Endothelial cell of umbilical vein (primary cell): ENCODE measurements at regions not wholly inside any gene's neighbourhood (a gene's known extent, or its start where the extent isn't known, plus 50 kb on each side); places are given as distances from the start of the nearest gene placed in this dataset.

ENCODE experiments used
- CTCF ChIP-seq, 2 donors: IDR thresholded peaks; 1 replicate in 1 of 2; 2 replicates in 1 of 2; pipeline ENCODE4 v1.5.1; 2011; ENCODE audit warnings: low read length in 2 of 2, mild to moderate bottlenecking in 2 of 2, moderate library complexity in 2 of 2, control low read depth in 1 of 2, inconsistent platforms in 1 of 2, low read depth in 1 of 2; ENCODE audit not compliant: insufficient read depth in 1 of 2; ENCODE audit errors: extremely low read depth in 1 of 2
- POLR2A ChIP-seq: IDR thresholded peaks from 2 replicates; pipeline ENCODE4 v1.6.1; 2012; ENCODE audit warnings: low read depth, mild to moderate bottlenecking, control low read depth, low read length
- POLR2AphosphoS5 ChIP-seq: IDR thresholded peaks from 2 replicates; pipeline ENCODE4 v1.6.1; 2012; ENCODE audit warnings: low read depth, mild to moderate bottlenecking, control low read depth, low read length, moderate library complexity; ENCODE audit not compliant: insufficient read depth

GRCh38 chr11:100563541-100564280, 123.4 kb upstream of the ARHGAP42 start:
- no peak for TF ChIP-seq POLR2AphosphoS5
- TF ChIP-seq POLR2A: no peak
- TF ChIP-seq CTCF (IDR thresholded peaks at IDR 0.05; ENCODE audit: extremely low read depth in 1 of 2, insufficient read depth in 1 of 2, low read depth in 1 of 2, low read length in 2 of 2): no peak
